IPS DF 19.7 (cell line): ENCODE measurements at regions not wholly inside any gene's neighbourhood (a gene's known extent, or its start where the extent isn't known, plus 50 kb on each side); places are given as distances from the start of the nearest gene placed in this dataset.
"Not testable (repeated sequence)": the region's sequence is repeated elsewhere in the genome, so short reads cannot be mapped to it uniquely, and the experiment has no call there.

Experiments used
- DNase-seq: peaks from one replicate; pipeline ENCODE4 v3.0.0-alpha.2; 2013; ENCODE audit warnings: low read depth, low spot score

DNA sequence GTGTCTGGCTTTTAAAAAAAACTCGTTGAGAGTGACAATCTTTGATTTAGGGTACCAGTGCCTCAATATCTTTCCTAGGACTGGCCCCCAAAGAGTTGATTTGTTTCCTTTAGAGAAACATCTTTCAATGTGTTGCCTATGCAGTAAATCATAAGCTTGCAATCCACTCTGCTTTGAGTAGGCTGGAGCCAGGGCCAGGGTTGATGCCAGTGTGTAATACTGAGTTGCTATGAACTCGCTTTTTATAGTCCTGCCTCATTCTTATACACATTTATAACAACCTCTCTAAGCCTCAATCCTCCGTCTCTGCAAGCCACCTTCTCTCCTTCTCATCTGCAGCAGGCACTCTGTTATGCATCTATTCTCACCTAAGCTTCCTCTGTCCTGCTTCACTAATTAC lies 674.9 kb upstream of the POM121L12 start:
- no peak for DNase-seq

DNA sequence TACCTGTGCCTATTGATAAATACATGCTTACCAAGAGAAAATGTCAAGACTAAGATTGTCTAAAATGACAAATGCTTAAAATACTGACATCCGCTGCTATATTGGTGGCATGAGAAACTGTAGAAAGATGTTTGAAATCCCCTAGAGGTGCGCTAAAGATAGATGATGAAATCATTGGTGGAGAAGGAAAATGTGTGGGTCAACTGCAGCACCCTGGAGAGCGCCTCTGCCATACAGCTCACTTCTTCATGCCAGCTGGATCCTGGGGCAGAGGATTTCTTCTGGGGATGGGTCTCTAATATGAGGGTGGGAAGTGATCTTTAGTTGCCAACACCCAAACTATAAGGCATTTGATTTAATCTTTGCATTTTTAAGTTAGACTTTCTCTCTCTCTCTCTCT lies 680.4 kb upstream of the POM121L12 start:
- no peak for DNase-seq

DNA sequence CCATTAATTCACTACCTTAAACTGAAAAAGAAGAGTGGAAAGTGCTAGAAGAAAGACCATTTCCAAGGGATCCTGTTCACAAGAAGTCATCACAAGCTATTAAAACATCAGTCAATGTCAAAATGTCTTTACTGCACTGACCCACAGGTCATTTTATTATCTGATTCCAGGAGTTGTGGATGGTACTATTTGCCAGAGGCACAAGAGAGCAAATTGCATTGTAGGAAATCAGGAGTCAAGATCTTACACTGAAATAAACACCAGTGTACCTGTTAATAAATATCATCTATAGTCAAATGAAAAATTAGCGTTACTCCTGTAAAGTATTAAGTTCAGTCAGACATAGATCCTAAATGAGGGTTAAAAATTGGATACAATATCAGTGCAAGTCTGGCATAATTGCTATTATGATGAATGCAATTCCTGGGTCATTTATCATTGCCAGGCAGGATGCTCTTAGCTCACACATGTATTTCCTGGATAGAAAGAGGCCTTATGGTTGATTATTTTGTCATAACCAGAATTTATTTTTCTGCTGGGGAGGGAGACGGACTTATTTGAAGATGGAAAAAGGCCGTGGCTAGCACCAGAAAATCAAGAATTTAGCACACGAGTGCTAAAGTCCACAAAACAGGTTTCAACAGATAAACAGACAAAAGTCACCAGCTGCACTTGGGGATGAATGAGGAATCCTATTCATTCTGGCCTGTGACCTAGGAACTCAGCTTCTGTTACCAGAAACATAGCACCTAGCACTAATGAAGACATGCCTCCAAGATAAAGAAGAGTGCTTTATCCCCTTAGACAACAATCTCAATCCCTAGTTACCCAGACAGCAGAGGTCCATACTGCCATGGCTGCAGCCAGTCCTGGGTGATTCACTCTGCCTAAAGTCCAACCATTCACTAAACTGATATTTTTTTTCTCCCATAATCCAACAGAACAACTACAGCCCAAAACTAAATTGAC lies 683.1 kb upstream of the POM121L12 start:
- no peak for DNase-seq

DNA sequence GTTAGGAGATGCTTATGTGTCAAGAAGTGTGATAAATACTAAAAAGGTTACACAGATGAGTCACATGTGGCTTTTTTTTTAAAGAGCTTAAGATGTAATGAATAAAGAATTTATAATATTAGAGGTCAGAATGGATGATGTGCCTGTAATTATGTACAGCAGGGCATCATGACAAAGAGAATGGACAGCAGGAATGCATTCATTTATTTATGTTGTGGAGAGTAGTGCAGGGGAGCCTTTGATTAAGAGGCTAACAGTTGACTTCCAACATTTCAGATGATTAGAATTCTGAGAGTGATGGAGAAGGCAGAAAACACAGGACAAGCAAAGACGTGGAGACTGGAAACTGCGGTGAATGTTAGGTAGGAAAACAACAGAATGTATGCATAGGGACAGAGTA lies 691.4 kb upstream of the POM121L12 start:
- DNase-seq: no peak

DNA sequence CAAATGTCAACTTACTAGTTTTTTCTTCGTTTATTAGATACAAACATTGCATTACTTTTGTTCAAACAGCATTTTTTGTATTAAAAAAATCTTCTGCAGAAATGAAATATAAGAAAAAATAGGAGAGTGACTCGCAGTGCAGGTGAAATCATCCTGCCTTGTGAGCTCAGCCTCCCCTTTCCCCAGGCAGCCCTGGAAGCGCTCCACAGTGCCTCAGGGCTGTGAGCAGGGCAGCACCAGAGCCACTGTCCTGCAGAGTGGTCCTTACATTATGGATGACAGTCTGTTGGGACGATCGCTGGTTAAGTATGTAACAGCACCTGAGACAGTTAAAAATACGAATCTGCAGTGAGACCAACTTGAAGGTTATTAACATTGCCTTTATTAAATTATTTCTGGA lies 695.4 kb upstream of the POM121L12 start:
- DNase-seq: no peak

DNA sequence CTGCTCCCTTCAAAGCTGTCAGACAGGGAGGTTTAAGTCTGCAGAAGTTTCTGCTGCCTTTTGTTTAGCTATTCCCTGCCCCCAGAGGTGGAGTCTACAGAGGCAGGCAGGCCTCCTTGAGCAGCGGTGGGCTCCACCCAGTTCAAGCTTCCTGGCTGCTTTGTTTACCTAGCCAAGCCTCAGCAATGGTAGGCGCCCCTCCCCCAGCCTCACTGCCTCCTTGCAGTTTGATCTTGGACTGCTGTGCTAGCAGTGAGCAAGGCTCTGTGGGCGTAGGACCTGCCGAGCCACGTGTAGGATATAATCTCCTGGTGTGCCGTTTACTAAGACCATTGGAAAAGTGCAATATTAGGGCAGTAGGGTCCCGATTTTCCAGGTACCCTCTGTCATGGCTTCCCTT lies 707.1 kb upstream of the POM121L12 start:
- not testable (repeated sequence) for DNase-seq

DNA sequence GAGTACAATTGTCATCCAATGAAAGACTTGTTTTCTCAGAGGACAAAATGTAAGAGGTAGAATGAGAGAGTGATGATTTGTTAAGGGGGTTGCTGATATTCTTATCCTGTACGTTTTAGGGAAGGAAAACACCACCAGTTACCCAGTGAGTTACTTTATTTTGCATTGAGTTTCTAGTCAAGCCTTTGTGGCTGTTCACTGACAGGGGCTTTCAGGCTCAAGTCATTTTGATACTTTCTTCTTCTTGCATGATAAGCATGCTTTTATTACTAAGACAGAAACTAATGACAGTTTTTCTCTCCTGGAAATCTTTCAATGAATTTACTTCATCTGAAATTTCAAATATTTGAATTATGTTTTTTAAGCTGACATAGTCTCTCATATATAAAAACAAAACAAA lies 710.2 kb upstream of the POM121L12 start:
- DNase-seq: no peak

DNA sequence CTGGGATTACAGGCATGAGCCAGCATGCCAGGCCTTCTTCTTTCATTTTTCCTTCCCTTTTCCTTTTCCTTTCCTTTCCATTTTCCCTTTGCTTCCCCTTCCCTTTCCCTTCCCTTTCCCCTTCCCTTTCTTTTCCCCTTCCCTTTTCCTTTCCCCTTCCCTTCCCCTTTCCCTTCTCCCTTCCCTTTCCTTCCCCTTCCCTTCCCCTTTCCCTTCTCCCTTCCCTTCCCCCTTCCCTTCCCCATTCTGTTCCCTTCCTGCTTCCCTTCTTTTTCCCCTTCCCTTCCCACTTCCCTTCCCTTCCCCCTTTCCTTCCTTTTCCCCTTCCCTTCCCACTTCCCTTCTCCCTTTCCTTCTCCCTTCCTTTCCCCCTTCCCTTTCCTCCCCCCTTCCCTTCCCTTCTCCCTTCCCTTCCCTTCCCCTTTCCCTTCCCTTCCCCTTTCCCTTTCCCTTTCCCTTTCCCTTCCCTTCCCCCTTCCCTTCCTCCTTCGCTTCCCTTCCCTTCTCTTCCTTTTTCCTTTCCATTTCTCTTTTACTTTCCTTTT lies 712.2 kb upstream of the POM121L12 start:
- no peak for DNase-seq

DNA sequence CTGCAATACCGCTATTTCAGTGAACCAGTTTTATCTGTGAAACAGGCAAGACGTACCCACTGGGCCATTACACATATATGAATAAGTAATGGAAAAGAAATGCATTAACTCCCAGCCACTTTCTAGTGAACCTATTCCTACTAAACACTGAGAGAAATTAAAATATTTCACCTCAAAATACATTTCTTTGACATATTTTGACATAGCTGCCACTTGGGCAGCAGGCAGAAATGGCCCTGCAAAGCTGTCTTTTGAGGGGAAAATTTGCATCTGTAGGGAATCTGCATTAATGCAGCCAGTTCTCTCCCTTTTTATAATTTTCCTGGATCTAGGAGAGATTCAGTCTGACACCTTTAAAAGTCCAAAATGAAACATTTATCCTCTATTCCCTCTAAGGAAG lies 714.8 kb upstream of the POM121L12 start:
- no peak for DNase-seq

DNA sequence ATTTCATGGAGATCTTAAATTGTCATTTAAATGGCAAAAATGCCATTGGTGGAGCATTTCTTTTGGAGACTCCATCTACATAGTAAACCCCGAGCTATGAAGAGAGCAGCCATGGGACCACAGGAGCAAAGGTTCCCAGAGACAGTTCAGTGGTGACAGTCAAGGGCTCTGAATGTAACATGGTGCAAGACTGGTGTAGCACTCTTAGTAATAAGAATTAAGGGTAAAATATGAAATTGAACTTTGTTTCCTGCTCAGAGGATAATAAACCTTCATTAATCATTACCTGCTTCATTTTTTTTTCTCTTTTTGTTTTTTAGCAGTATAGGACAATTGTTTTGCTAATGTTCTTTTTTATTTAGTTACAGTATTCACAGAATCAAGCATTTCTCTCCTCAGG lies 717.5 kb upstream of the POM121L12 start:
- DNase-seq: no peak

DNA sequence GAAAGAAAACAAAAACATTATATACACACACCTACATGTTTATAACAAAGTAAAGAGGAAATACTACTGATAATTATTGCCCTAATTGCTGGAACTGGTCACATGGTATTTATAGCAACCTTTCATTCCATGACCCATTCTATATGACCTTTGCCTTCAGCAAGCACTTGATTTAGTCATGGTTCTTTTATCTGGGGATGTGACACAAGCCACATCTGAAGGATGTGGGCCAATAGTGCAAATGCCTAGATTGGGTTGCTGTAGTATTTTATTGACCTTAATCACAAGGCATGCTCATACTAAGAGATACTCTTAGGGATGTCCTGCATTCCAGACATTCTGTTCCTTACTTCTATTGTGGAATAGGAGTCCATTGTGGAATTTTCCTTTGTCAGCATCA lies 723.5 kb upstream of the POM121L12 start:
- no peak for DNase-seq

DNA sequence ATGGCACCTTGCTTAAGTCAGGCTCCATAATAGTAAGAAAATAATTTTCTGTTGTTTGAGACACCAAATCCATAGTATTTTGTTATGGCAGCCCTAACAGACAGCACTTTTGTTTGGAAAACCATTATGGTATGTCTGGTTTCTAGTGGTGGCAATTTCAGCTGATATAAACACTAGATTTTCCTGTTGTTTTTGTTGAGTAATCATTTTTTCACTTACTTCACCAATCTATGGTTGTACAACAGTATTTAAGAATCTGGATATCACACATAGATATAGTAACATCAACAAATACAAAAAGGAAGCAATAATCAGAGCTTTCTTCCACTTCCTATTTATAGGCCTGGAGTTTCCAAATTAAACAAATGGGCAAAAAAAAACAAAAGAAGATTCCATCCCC lies 725.8 kb upstream of the POM121L12 start:
- no peak for DNase-seq

DNA sequence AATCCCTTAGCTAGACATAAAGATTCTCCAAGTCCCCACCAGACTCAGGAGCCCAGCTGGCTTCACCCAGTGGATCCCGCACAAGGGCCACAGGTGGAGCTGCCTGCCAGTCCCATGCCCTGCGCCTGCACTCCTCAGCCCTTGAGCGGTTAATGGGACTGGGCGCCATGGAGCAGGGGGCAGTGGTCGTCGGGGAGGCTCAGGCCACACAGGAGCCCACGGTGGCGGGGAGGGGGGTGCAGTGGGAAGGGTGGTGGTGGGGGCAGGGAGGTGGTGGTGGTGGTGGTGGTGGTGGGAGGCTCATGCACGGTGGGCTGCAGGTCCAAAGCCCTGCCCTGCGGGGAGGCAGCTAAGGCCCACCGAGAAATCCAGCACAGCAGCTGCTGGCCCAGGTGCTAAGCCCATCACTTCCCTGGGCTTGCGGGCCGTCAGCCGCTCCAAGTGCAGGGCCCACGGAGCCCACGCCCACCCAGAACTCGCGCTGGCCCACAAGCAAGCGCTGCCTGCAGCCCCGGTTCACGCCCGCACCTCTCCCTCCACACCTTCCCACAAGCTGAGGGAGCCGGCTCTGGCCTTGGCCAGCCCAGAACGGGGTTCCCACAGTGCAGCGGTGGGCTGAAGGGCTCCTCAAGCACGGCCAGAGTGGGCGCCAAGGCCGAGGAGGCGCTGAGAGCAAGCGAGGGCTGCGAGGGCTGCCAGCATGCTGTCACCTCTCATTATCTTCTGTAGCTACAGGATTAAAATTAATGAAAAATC lies 732.5 kb upstream of the POM121L12 start:
- DNase-seq: no peak

DNA sequence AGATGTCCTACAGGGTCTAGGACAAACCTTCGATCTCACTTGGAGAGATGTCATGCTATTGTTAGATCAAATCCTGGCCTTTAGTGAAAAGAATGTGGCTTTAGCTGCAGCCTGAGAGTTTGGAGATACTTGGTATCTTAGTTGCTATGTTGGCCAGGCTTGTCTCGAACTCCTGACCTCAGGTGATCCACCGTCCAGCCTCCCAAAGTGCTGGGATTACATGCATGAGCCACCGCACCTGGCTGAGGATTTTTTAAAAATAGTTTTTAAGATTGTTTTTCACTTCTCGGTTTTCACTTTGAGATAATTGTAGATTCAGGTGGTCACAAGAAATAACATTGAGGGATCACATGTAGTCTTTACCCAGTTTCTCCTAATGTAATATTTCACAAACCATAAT lies 738.3 kb upstream of the POM121L12 start:
- DNase-seq: no peak

DNA sequence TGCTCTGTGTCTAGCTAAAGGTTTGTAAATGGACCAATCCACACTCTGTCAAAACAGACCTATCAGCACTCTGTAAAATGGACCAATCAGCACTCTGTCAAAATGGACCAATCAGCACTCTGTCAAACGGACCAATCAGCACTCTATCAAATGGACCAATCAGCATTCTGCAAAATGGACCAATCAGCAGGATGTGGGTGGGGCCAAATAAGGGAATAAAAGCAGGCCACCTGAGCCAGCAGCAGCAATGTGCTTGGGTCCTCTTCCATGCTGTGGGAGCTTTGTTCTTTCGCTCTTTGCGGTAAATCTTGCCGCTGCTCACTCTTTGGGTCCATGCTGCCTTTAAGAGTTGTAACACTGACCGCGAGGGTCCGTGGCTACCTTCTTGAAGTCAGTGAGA lies 740.5 kb upstream of the POM121L12 start:
- DNase-seq: no peak

DNA sequence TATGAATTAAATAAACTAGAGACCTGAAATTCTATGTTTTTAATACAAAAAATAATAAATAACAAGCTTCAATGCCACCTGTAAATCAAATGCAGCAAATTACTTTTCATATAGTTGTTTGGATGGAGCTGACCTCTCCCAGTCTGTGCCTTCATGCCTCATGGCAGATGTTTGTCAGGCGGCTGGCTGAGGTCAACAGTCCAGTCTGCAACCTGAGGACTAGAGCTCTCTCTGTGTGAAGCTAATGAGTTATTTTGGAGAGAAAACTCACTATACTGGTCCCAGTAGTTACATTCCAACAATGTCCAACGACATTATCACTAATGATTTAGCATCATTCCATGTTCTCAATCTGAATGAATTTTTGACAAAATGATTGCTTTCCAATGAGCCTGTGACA lies 746.2 kb upstream of the POM121L12 start:
- no peak for DNase-seq

DNA sequence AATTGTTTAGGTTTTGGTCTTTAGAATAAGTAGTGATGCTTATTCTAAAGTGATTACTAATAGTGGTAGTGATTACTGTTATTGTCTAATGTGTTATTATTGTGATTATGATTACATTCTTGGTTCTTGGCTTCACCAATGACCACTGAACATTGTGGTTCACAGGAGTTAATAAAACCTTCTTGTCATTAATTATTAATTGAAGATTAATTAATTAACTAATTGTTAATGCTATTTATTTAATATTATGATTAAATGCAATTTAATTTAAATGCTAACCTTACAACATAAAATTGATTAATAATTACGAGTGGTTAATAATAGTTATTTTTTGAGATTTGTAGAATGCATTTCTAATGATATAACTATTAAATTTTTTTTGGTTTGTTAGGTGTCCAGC lies 747.7 kb upstream of the POM121L12 start:
- DNase-seq: no peak

DNA sequence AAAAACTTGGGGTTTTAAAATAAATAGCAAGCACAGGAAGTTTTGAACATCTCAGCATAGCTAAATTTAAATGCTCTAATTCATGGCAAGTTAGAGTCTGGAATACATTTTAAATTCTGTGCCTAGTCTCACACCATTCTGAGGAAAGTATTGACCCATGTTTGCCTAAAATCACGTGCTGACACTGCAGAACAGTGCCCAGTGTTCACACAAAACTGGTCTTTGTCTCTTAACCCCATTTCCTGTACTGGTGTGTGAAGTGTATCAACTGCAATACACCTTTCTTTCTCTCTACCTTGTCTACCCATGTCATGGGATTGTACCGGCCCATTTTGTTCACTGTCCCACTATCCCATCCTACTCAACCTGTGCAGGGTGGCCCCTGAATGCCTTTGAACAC lies 749.7 kb upstream of the POM121L12 start:
- no peak for DNase-seq

DNA sequence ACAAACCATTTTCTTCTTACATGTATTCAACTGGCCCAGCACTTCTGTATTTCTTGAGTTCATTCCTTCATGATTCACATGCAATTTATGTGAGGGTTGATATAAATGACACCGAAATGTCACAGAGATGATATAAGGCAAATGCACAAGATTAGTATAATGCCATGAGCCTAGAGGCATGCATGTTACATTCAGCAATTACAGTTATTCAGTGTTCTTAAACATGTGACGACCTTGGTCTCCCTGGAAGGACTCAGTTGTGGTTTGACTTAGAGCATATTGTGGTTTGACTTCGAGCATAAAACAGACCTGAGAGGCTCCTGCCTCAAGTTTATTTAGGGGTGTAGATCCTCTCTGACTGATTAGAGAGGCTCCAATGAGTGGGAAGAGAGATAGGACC lies 752.1 kb upstream of the POM121L12 start:
- DNase-seq: no peak

DNA sequence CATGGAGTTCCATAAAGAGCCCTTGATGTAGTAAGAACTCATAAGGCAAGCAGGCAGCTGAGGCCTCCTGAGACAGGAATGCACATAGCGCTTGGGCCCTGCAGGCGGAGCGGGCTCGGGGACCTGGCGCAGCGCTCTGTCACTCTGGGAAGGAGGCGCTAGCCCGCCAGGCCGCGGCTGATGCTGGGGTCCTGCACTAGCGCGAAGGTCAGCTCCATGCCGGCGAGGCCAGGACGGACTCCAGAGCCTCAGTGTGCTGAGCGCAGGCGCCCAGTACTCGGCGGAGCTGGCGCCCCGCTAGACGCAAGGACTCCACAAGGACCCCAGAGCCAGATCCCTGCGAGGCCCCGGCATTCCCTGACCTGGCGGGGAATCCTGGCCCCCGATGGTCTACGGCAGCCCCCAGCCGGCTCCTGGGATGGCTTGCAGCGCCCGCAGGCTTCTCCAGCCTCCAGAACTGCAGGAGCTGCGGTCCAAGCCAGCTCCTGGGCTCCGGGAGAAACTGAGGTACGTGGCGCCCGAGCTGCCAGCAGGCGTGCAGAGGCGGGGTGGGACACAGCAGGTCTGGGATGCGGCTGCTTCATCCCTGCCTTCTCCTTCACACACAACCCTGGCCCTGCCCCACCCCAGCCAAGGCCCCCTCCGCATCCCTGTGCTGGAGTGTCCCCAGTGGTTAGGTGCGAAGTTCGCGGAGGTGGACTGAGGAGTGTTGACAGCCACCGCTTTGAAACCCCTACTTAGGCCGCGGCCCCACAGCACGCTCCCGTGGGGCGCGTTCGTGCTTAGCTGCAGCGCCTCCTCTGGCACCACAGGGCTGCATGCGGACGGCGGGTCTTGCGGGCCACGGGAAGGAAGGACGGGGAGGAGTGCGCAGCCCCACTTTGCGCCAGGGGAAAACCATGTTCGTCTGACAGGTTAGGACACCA lies 761.5 kb upstream of the POM121L12 start:
- DNase-seq: no peak

DNA sequence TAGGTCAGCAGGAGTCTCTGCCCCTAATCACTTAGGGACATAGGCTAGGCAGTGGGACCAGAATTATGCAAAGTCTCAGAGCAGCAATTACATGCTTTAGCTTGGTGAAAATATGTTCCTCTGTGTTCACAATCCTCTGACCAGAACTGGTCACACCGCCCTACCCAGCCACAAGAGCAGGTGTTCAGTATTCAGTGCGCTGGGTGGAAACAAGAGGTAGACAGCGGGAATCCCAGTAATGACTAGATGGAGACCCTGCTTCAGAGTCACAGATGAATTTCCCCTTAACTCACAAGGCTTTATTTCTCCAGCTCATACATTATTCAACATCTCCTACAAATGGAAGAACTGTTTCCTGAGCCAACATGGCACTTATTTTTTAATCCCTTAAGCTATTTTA lies 763.7 kb upstream of the POM121L12 start:
- no peak for DNase-seq

DNA sequence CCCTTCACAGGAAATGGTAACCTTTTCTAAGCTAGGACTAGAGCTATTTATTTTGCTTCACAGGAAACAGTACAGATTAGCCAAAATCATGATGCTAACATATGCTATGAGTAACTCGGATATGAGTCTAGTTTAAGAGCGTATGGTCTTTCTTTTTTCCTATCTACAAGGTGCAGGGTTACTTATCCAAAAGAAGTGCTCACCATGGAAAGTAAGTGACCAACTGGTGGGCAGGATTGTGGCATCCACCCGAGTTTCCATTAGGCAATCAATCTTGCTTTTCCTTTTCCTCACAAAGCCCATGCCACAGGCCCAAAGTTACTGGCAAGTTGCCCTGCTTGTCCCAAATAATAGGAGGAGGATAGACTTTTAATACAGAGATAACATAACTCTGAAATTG lies 765.1 kb upstream of the POM121L12 start:
- DNase-seq: no peak
